Endothelial cell of hepatic sinusoid (primary cell): ENCODE measurements at regions not wholly inside any gene's neighbourhood (a gene's known extent, or its start where the extent isn't known, plus 50 kb on each side); places are given as distances from the start of the nearest gene placed in this dataset.
"Not testable (repeated sequence)": the region's sequence is repeated elsewhere in the genome, so short reads cannot be mapped to it uniquely, and the experiment has no call there.

Experiments used
- in situ Hi-C: cut with HindIII; loops from 2 replicates; pipeline ENCODE4 v1.10.0; 2017; ENCODE audit warnings: low sequenced_read_pairs

GRCh38 chr4:53889326-53890055, 174.9 kb downstream of the CHIC2 start:
- in situ Hi-C loops = no loop called here

DNA sequence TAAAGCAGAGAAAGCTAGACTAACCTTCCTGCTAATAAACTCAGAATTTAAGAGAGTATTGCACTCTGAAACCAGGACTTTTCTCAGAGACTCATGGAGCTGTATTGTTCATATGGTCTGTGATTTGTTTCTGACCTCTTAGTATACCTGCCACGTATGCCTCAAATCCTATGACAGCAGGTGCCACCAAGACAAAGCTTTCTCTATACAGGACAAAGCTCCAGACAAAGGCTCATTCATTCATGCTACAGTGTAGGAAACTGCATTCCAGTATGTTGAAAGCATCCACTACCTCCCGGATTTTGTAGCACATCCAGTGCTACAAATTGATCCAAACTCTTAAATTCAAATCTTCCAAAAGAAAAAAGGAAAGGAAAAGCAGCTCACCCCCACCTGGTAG, 178.3 kb downstream of the CHIC2 start:
- in situ Hi-C loops = no loop called here

DNA sequence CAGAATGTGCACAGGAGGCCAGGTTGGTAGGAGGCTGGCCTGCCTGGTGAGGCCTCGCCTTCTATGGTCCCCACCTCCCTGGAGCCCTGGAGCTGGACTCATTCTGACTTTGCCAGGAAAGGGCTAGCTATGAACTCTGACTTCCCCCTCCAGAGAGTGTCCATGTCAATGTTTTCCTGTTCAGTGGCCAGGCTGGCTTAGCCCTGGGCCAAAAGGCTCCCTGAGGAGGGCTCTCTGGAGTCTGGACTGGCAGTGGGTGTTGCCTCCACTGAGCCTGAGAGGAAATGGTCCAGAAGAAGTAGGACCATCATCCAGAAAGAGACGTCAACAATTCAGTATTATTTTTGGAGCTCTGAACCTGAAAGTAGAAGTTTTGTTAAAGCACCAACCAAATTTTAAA, 178.7 kb downstream of the CHIC2 start:
- in situ Hi-C loops = no loop called here

DNA sequence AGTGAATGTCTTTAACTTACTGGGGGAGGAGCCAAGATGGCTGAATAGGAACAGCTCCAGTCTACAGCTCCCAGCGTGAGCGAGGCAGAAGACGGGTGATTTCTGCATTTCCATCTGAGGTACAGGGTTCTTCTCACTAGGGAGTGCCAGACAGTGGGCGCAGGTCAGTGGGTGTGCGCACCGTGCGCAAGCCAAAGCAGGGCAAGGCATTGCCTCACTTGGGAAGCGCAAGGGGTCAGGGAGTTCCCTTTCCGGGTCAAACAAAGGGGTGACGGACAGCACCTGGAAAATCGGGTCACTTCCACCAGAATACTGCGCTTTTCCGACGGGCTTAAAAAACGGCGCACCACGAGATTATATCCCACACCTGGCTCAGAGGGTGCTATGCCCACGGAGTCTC, 187.3 kb downstream of the CHIC2 start:
- in situ Hi-C loops = not testable (repeated sequence)

DNA sequence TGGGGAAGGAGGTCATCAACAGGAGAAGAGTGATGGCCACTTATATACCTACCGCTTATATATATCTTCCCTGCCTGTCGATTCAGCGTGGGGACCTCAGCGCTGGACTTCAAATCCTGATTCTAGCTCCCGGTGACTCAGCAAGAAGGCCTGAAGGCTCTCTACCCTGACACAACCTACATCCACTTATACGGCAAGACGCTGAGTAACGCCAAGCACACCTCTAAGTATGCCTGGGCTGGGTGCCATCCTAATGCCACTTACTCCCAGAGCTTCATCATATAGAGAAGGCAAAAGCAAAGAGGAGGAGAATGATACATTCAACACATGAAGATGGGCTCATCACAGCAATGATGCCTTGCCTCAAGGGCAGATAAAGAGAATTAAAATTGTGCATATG, 198.3 kb downstream of the CHIC2 start:
- in situ Hi-C loops = no loop called here

- in situ Hi-C loops = no loop called here
Measured at GRCh38 chr4:53865054-53865453, 199.4 kb downstream of the CHIC2 start.

DNA sequence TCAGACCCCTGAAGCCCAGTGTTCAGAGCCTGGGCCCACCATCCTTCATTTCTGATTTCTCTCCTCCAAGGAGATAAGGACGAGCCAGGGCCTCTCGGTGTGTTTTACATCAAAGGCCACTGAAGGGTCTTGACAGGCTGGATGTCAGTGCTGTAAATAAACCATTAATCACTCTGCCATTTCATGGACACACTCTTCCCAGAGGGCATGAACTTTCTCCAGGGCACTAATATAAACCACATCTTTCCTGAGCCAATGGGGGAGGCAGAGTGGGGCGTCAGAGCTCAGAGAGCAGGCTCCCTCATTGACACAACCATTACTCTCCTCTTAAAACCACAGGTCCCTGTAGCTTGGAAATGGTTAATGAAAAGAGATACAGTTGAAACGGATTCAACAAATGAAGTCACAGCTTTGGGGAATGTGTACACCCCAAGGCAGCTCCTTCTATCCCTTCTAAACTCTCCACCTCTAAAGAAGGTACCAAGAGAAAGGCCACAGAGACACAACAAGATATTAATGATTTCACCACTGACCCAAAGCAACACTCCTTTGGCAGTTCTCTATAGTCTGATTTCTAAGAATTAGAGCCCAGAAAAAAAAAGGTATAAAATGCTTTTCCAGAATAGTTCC, 200.6 kb downstream of the CHIC2 start:
- in situ Hi-C loops = no loop called here

- in situ Hi-C loops = no loop called here
Measured at GRCh38 chr4:53863158-53863557, 201.2 kb downstream of the CHIC2 start.

GRCh38 chr4:53861856-53862610, 202.4 kb downstream of the CHIC2 start:
- in situ Hi-C loops = no loop called here

GRCh38 chr4:53859305-53859704, 205.1 kb downstream of the CHIC2 start:
- in situ Hi-C loops = no loop called here

DNA sequence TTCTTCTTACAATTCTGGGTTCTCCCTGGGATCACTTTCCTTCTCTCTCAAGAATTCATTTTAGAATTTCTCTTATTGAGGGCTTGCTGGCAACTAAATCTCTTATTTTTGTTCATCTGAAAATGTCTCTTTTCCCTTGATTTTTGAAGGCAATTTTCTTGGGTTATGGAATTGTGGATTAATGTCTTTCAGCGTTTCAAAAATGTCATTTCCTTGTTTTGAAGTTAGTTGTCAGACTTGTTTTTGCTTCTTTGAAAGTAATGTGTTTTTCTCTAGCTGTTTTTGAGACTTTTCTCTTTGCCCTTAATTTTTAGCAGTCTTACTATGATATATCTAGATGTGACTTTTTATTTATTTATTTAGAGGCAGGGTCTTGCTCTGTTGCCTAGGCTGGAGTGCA, 205.7 kb downstream of the CHIC2 start:
- in situ Hi-C loops = no loop called here

DNA sequence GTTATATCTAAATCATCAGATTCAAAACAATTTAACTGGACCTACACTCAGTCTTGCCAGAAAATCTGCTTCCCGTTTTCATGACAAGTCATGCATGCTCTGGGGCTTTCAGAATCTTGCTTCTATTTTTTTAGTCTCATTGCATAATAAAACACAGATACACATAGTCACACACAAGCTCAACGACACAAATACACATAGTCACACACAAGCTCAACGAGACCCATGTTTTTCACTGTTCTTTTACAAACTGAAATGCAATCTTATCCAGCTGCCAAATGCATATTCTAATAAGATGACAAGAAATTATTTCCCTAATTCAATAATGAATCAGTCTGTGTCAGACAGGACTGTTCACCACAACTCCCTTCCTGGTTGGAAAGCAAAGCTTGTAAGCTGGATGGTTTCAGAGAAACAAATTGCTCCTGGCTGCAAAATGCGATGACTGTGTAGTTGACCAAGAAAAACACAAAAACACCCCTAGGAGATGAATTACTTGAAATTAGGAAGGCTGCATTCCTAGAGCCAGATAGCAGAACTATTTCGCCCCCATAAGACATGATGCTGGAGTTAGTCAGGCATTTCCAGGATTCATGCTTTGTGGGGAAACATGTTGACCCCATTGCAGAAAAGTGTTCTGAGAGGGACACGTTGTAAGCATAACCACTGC, 208.7 kb downstream of the CHIC2 start:
- in situ Hi-C loops = no loop called here

- in situ Hi-C loops = no loop called here
Measured at GRCh38 chr4:53854991-53855568, 209.3 kb downstream of the CHIC2 start.

DNA sequence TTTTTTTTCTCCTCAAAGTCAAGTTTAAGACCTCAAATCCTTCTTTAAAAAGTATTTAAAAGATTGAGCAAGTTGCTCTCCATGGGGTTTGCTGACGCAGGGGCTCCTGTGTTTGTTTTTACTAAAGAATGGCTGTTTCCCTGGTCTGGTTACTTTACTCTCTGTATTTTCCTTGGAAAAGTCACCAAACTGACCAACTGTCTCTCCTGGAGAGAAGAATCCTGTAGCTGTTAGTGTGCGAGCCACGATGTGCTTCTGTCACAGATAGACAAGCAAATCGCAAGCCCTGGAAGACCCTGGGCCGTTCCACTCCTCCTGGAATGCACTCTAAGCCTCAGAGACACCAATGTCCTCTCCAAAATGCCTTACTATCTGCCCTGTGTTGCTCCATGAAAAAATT, 212.1 kb downstream of the CHIC2 start:
- in situ Hi-C loops = no loop called here

DNA sequence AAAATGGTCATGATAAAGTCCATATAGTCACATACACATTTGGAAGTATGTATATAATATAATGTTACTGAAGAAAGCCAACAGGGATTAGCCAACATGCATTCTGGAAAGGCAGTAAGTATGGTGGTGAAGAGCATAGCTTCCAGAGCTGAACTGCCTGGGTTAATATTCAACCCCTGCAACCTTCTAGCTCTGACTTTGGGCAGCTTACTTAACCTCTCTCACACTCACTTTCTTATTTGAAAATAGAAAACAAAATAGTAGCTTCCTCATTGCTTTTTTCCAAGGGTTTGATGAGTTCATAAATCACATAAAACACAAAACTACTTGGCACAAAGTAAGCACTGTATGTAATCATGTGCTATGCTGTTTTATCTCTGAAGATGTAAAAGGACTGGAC, 216.4 kb downstream of the CHIC2 start:
- in situ Hi-C loops = no loop called here

DNA sequence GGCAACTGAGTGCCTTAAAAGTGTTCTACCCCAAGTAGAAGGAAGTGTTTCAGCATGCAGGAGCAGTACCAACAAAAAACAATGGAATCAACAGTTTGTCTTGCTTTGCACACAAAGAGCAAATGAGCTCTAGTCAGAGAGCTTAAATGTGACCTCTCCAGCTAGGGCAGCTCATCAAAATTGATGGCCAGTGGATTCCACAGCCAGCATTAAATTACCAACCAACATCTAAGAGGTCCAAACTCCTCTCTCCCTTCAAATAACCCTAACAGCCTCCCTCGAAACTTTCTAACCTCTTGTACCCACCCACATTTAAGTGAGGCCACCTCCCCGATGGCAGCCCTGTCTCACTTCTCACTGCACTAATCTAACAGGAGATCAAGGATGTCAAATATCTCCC, 219.9 kb downstream of the CHIC2 start:
- in situ Hi-C loops = no loop called here

DNA sequence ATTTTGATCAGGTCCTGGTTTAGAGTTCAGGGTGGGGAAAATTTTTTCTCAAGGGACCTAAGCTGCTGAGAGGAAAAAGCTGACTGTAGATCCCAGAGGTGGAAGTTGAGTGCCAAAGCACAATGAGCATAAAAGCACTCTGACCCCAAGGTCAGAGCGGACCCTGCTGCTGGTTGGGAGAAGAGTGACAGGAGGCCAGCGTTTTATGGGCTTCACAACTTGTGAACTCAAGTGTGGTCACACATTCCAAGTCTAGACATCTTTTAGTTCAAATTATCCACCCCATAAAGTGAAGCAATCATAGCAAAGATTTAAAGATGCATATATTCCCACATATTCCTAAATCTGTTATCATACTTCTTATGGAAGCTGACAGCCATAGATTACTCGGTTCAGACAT, 220.3 kb downstream of the CHIC2 start:
- in situ Hi-C loops = no loop called here

DNA sequence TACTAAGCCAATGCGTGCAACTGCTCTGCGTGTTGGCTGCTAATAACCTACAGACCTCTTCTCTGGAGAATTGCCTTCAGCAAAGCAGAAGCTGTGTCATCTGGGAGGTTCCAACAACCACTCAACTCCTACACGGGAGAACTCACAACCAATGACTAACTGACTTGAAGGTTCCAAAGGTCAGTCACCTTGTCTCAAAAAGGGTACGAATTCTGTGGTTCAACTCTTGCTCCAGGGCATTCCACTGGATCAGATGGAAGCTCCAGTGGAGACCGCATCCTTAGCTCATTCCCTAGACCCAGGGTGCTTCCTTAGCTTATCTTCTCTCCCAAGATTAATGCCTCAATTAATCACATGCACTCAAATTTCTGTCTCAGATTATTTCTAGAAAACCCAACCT, 222.7 kb downstream of the CHIC2 start:
- in situ Hi-C loops = no loop called here

GRCh38 chr4:53840643-53841042, 223.8 kb downstream of the CHIC2 start:
- in situ Hi-C loops = no loop called here

GRCh38 chr4:53833302-53834003, 231.0 kb downstream of the CHIC2 start:
- in situ Hi-C loops = not testable (repeated sequence)

DNA sequence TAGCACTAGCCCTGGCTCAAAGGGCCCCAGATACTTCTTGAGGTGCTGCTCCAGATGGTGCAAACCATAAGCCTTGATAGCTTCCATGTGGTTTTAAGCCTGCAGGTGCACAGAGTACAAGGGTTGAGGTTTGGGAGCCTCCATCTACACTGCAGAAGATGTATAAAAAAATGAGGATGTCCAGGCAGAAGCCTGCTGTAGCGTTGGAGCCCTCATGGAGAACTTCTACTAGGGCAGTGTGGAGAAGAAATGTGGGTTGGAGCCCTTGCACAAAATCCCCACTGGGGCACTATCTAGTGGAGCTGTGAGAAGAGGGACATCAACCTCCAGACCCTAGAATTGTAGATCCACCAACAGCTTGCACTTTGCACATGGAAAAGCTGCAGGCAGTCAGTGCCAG, 231.9 kb downstream of the CHIC2 start:
- in situ Hi-C loops = no loop called here
